GM19438 (cell line): ENCODE measurements at regions not wholly inside any gene's neighbourhood (a gene's known extent, or its start where the extent isn't known, plus 50 kb on each side); places are given as distances from the start of the nearest gene placed in this dataset.
"Not testable (repeated sequence)": the region's sequence is repeated elsewhere in the genome, so short reads cannot be mapped to it uniquely, and the experiment has no call there.

Source experiments
- ATAC-seq: cut with Tn5 transposase; IDR thresholded peaks from one replicate; pipeline ENCODE4 v1.9.1; 2021; ENCODE audit warnings: low read depth; ENCODE audit not compliant: unreplicated experiment

GRCh38 chr16:64276646-64277045, 845.2 kb downstream of the CDH11 start:
- ATAC-seq: no peak

- no peak for ATAC-seq
These were observed 849.8 kb downstream of the CDH11 start for GRCh38 chr16:64272028-64272427.

GRCh38 chr16:64269756-64270155, 852.1 kb downstream of the CDH11 start:
- no peak for ATAC-seq

GRCh38 chr16:64265756-64266155, 856.1 kb downstream of the CDH11 start:
- ATAC-seq: no peak

GRCh38 chr16:64260631-64261401, 861.0 kb downstream of the CDH11 start:
- not testable (repeated sequence) for ATAC-seq

GRCh38 chr16:64254443-64255367, 867.2 kb downstream of the CDH11 start:
- no peak for ATAC-seq

- no peak for ATAC-seq
These were observed 868.3 kb downstream of the CDH11 start for GRCh38 chr16:64253525-64253924.

GRCh38 chr16:64253096-64253495, 868.8 kb downstream of the CDH11 start:
- no peak for ATAC-seq

- no peak for ATAC-seq
These were observed 870.1 kb downstream of the CDH11 start for GRCh38 chr16:64251742-64252141.

GRCh38 chr16:64250866-64251265, 871.0 kb downstream of the CDH11 start:
- no peak for ATAC-seq

GRCh38 chr16:64242492-64242891, 879.4 kb downstream of the CDH11 start:
- no peak for ATAC-seq

- ATAC-seq: no peak
These were observed 881.3 kb downstream of the CDH11 start for GRCh38 chr16:64240586-64240985.

- ATAC-seq: no peak
These were observed 883.3 kb downstream of the CDH11 start for GRCh38 chr16:64238571-64238970.

GRCh38 chr16:64236316-64236715, 885.5 kb downstream of the CDH11 start:
- no peak for ATAC-seq

- ATAC-seq: no peak
These were observed 887.7 kb downstream of the CDH11 start for GRCh38 chr16:64234200-64234599.

GRCh38 chr16:64225696-64226095, 896.2 kb downstream of the CDH11 start:
- no peak for ATAC-seq

- ATAC-seq: no peak
These were observed 896.8 kb downstream of the CDH11 start for GRCh38 chr16:64225036-64225435.

- no peak for ATAC-seq
These were observed 903.9 kb downstream of the CDH11 start for GRCh38 chr16:64217789-64218535.

- no peak for ATAC-seq
These were observed 906.1 kb downstream of the CDH11 start for GRCh38 chr16:64215730-64216129.

GRCh38 chr16:64211331-64211730, 910.5 kb downstream of the CDH11 start:
- no peak for ATAC-seq

GRCh38 chr16:64206862-64207261, 915.0 kb downstream of the CDH11 start:
- no peak for ATAC-seq
